ENCODE measurements at regions not wholly inside any gene's neighbourhood (a gene's known extent, or its start where the extent isn't known, plus 50 kb on each side); places are given as distances from the start of the nearest gene placed in this dataset.
"Not testable (repeated sequence)": the region's sequence is repeated elsewhere in the genome, so short reads cannot be mapped to it uniquely, and the experiment has no call there.

GRCh38 chr18:59800897-59801296 lies 98.9 kb upstream of the PMAIP1 start:
- DNase-seq: no peak

GRCh38 chr18:59799383-59800015 lies 100.3 kb upstream of the PMAIP1 start:
- DNase-seq: no peak

- no peak for DNase-seq
These were observed 98.7 kb upstream of the CCBE1 start for GRCh38 chr18:59795882-59796281.

- no peak for DNase-seq
These were observed 95.1 kb upstream of the CCBE1 start for GRCh38 chr18:59792353-59792752.

- not testable (repeated sequence) for DNase-seq
These were observed 93.2 kb upstream of the CCBE1 start for GRCh38 chr18:59790346-59790936.

GRCh38 chr18:59788791-59789106 lies 91.5 kb upstream of the CCBE1 start:
- no peak for DNase-seq

GRCh38 chr18:59787998-59788790 lies 91.0 kb upstream of the CCBE1 start:
- no peak for DNase-seq

GRCh38 chr18:59784694-59785093 lies 87.5 kb upstream of the CCBE1 start:
- DNase-seq: no peak

- no peak for DNase-seq
These were observed 85.9 kb upstream of the CCBE1 start for GRCh38 chr18:59783138-59783537.

DNA sequence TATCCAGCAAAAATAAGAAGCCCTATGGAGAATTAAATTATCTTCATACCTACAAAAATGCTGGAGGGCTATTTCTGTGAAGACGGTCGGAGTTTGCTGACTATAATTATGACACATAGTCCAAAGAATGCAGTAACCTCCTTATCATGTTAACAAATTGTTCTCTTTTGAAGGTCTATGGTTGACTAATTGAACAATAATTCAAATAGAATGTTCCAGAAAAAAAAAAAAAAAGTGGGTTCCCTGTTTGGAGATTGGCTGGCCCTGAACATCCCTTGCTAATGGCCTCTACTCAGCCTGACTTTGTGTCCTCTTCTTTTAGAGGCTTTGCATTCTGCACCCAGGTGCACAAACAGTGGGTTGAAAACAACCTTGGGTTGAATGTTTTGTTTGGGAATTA lies 82.8 kb upstream of the CCBE1 start:
- DNase-seq: no peak

DNA sequence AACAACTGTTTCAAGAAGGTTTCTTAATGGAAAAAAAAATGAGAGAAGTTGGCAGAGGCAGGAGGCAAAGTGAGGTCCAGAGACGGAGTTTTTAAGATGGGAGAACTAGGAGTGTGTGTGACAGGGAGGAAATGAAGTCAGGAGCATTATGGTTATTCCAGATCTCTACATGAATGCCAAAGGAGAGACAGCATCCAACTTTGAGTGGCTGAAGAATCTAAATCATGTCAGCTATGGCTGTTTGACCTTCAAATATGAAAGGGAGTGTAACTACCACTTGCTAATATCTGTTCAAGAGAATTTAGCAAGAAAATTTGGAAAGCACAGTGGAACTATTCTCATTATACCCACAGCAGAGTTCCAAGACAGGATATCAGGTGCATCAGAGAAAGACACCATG lies 81.2 kb upstream of the CCBE1 start:
- DNase-seq: no peak

- no peak for DNase-seq
These were observed 80.4 kb upstream of the CCBE1 start for GRCh38 chr18:59777636-59778035.

GRCh38 chr18:59769129-59769865 lies 72.1 kb upstream of the CCBE1 start:
- DNase-seq: no peak

- DNase-seq: no peak
These were observed 71.2 kb upstream of the CCBE1 start for GRCh38 chr18:59768409-59768808.

DNA sequence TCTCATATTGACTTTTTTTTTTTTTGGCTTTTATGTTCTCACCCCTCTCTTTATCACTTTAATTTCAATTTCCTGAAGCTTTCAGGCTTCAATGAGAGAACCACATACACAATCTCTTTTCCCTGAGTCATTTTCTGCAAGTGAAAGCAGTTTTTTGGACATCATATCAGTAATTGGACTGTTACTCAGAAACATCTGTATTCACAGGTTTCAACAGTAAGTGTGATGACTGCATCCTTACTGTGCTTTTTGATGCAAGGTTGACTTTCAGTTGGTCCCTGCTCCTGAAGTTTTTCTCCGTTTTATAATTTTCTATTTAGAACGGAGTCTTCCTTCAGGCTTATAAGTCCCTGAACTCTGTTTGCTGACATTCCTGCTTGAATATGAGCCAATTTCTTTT lies 70.5 kb upstream of the CCBE1 start:
- no peak for DNase-seq

GRCh38 chr18:59765343-59765742 lies 68.1 kb upstream of the CCBE1 start:
- no peak for DNase-seq

DNA sequence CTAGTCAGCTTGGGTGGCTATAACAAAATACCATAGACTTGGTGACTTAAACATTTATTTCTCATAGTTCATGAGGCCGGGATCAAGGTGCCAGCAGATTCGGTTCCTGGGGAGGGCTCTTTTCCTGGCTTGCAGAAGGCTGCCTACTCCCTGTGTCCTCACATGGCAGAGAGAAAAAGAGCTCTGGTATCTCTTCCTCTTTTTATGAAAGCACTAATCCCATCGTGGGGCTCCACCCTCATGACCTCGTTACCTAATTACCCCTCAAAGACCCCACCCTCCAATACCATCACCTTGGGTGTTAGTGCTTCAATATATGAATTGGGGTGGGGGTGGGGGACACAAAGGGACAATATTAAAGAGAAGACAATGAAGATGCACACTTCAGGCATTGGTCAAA lies 67.1 kb upstream of the CCBE1 start:
- no peak for DNase-seq

GRCh38 chr18:59763541-59764136 lies 66.4 kb upstream of the CCBE1 start:
- no peak for DNase-seq

DNA sequence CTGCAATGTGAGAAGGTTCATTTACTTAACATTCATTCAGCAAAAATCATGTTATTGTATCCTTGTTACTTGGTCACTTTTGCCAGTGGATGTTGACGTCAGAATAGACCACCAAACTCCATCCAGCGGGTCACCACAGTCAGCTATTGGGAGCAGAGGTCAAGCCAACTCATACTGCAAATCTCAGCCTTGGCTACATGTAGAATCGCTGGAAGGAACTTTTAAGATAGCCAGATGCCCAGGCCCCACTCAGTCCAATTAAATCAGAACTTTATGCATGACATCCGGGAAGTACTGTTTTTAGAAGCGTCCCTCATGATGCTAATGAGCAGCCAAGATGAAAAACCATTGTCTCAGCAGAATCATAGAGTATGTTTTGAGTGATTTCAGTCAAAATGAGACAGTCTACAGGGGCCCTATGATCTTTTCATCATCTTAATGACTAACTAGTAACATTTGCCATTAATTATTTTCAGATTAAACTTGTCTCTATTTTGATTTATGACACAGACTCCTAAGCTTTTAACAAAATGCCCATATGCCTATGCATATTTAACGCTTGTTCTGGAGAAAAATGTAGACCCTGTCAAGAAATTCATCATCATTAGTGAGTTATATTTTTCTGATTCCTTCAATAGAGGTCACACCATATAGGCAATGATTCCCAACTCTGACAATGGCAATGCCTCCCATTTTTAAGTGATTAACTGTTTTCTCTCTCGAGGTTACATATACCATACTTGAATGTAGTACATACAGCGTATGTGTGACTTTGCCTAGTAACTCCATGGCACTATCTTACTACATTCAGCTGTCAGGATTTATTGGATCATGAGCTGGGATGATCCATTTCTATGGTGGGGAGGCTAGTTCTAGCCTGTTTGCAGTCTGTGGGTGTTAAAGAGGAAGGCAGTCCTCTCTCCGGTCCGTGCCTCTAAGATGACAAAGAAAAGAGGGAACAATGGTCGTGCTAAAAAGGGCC lies 63.7 kb upstream of the CCBE1 start:
- DNase-seq: no peak

- DNase-seq: no peak
These were observed 63.0 kb upstream of the CCBE1 start for GRCh38 chr18:59760212-59760611.

- no peak for DNase-seq
These were observed 61.6 kb upstream of the CCBE1 start for GRCh38 chr18:59758837-59759236.

- DNase-seq: no peak
These were observed 60.9 kb upstream of the CCBE1 start for GRCh38 chr18:59758106-59758505.
